AG04450 (cell line): ENCODE measurements at regions not wholly inside any gene's neighbourhood (a gene's known extent, or its start where the extent isn't known, plus 50 kb on each side); places are given as distances from the start of the nearest gene placed in this dataset.

Experiments
- CTCF ChIA-PET: fragments of 300-600, 350-600 bp; formaldehyde crosslinking; extraction: SDS; loops from one replicate; lab custom pipeline; 2022; ENCODE audit warnings: antibody characterized with exemption, inconsistent platforms; lab: Charles Lee
- POLR2A ChIA-PET: fragments of 350-600 bp; formaldehyde crosslinking; extraction: SDS; loops from one replicate; lab custom pipeline; 2021; ENCODE audit warnings: antibody characterized with exemption, inconsistent platforms; lab: Yijun Ruan, JAX
- DNase-seq: peaks from one replicate; pipeline ENCODE4 v3.0.0-alpha.2; 2011; ENCODE audit warnings: low read depth, low spot score
- H3K27ac ChIP-seq: one replicate; pipeline ENCODE4 v1.5.1; 2012; ENCODE audit warnings: low read depth, low read length, control low read depth
- H3K27me3 ChIP-seq: one replicate; pipeline ENCODE4 v1.6.0; 2012; ENCODE audit warnings: low read length; ENCODE audit not compliant: control insufficient read depth, insufficient read depth
- H3K4me3 ChIP-seq: 2 replicates; pipeline ENCODE4 v1.5.1; 2011; ENCODE audit warnings: mild to moderate bottlenecking, low read depth, low read length, control low read depth
- H3K9me3 ChIP-seq: 2 replicates; pipeline ENCODE4 v1.5.1; 2012; ENCODE audit warnings: low read length; ENCODE audit not compliant: control insufficient read depth, insufficient read depth
- CTCF ChIP-seq: IDR thresholded peaks from 2 replicates; pipeline ENCODE4 v1.5.1; 2011; ENCODE audit warnings: low read depth, low read length, control low read depth, inconsistent platforms

DNA sequence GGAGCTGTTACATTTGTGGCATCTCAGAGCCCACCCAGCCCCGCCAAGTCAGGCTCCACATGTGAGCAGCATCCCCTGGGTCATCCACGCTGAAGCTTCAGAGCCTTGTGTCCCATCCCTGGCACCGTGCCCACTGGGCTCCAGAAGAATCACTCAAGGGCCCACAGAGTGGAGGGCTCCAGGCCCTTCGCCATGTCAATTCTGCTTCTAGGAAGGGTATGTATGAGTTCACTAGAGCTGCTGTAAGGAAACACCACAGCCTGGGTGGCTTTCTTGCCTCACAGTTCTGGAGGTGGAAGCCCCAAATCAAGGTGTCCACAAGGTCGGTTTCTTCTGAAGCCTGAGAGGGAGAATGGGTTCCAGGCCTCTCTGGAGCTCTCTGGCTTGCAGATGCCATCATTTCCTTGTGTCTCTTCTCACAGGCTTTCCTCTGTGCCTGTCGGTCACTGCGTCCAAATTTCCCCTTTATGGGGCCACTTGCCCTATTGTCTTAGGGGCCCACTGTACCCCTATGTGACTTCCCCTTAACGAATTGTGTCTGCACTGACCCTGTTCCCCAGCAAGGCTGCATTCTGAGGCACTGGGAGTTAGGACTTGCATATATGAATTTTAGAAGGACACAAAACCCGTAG lies 1476.0 kb downstream of the TBC1D22A start:
- Histone ChIP-seq H3K4me3 (no peak overlapping the region), H3K27ac (no peak overlapping the region), H3K27me3 (no peaks in the 10 kb centered on the region), H3K9me3 (peaks cover 69% of the 10 kb centered on the region)
- TF ChIP-seq CTCF = no peak
- ChIA-PET POLR2A (no interaction called here), CTCF (no interaction called here)
- no peak for DNase-seq

DNA sequence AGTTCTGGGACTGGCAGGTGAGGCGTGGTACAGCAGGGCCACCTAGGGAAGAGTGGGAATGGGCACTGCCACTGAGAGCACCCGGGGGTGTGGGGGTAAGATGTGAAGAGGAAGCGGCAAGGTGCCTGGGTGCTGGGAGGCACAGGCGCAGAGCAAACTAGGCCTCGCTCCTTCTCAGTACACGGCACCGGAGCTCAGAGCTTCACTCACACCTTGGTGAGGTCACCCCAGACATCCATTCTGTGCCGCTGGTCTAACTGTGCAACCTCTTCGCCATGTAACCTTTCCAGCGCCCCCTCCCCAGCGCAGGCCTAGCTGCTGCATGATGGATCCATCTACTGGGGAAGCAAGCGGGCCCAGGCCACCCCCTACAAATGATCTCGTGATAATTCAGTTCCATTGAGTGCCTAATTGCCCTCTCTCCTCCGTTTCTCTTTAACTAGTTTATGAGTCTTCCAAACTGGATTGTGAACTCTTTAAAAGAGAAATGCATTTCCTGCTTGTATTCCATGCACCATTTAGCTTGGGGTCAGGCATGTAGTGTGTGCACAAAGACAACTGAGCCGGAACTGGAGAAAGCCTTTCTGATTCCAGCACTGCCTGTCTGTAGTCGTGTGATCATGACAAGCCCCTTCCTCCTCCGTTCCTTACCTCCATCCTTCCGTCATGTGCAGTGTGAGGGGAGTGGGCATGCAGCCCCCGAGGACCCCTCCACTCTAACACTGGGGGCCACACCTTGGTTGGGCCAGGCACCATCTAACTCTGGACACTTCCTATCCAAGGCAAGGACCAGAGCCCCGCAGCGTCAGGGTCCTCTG lies 1475.2 kb downstream of the TBC1D22A start:
- H3K9me3 ChIP-seq = peaks cover 70% of the 10 kb centered on the region
- no peak overlapping the region for H3K27ac ChIP-seq
- ChIA-PET POLR2A (no interaction called here), CTCF (no interaction called here)
- no peak for TF ChIP-seq CTCF
- H3K4me3 ChIP-seq = no peak overlapping the region
- no peak for DNase-seq
- H3K27me3 ChIP-seq = no peaks in the 10 kb centered on the region

GRCh38 chr22:48236261-48236660 lies 1473.8 kb downstream of the TBC1D22A start:
- no peaks in the 10 kb centered on the region for H3K27me3 ChIP-seq
- peaks cover 56% of the 10 kb centered on the region for H3K9me3 ChIP-seq
- CTCF ChIA-PET = no interaction called here
- H3K27ac ChIP-seq = no peak overlapping the region
- no peak overlapping the region for H3K4me3 ChIP-seq
- TF ChIP-seq CTCF = no peak
- POLR2A ChIA-PET = no interaction called here
- DNase-seq = no peak

DNA sequence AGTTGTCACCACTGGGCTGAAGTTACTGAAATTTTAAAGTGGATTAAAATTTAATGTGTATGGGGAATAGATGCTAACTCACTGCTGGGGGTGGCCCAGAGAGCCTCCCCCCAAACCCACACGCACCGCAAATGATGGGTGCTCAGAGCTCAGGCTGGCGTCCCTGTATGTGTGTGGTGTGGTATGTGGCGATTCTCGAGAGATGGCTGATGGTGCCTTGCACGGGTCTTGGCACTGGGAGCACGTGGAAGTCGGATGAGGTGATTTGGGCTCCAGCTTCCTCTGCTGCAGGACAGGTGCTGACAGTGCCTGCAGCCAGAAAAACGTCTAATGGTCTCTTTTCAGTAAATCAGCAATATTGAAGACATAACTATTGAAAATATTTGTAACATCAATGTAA lies 1473.3 kb downstream of the TBC1D22A start:
- POLR2A ChIA-PET = no interaction called here
- Histone ChIP-seq H3K27me3 (no peaks in the 10 kb centered on the region), H3K9me3 (peaks cover 51% of the 10 kb centered on the region), H3K27ac (no peak overlapping the region), H3K4me3 (no peak overlapping the region)
- no peak for TF ChIP-seq CTCF
- CTCF ChIA-PET = no interaction called here
- no peak for DNase-seq

DNA sequence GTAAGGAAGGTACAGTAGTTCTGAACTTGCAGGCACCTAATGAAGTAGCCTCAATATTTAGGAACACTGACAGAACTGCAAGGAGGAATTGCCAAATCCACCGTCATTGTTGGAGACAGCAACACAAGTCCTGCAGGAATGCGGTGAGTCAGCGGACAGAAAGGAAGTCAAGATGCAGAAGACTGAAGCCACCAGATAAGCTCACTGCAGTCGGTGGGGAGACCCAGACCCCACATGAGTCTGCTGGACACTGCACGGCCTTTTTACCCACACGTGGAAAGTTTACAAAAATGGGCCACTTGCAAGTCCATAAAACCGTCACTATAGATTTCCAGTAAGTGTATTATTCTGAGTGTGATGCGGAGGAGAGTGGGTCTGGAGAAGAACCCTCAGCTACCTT lies 1471.6 kb downstream of the TBC1D22A start:
- Histone ChIP-seq H3K4me3 (no peak overlapping the region), H3K27me3 (no peaks in the 10 kb centered on the region), H3K27ac (no peak overlapping the region), H3K9me3 (peaks cover 40% of the 10 kb centered on the region)
- CTCF ChIA-PET = no interaction called here
- POLR2A ChIA-PET = no interaction called here
- no peak for DNase-seq
- TF ChIP-seq CTCF = no peak
